NCI-H526 treated with DMSO at 0.1 percent for 48 hours (cell line): ENCODE measurements at regions not wholly inside any gene's neighbourhood (a gene's known extent, or its start where the extent isn't known, plus 50 kb on each side); places are given as distances from the start of the nearest gene placed in this dataset.
"Not testable (repeated sequence)": the region's sequence is repeated elsewhere in the genome, so short reads cannot be mapped to it uniquely, and the experiment has no call there.

Source experiments
- DNase-seq: peaks from one replicate; lab custom pipeline; 2025; lab: John Stamatoyannopoulos, UW

DNA sequence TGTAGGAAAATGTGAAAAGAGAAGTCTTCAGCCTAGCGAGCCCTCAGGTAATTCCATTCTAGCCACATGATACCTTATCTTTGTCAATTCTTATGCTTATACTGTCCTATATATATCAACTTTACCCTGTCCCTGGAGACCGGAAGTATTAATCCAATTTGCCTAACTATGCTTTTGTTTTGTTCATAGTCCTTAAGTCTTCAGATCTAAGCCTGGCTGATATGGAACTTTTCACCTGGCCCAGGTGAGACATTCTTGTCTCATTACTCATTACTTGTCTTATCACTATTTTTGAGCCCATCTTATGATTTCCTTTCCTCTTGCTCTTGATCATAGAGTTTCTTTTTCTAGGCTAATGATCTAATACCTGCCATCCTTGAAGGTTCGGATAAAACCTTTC lies 194.1 kb upstream of the FANCL start:
- no peak for DNase-seq

DNA sequence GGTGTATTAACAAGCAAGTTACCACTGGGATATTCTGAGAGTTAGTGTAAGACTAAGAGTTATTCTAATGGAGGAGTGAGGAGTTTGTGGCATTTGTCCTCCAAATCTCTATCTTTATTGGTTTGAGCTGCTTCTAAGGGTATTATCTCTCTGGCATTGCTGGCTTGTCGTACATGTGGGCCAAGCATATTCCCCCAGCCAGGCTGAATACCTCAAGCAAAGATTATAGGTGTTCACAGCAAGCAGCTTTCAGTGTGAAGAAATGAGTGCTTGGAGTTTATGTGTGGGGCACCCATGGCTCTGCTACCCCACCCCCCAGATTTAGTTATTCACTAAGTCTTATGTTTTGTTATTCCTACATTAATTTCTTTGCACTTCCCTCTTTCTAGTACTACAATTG lies 193.6 kb upstream of the FANCL start:
- DNase-seq: no peak

DNA sequence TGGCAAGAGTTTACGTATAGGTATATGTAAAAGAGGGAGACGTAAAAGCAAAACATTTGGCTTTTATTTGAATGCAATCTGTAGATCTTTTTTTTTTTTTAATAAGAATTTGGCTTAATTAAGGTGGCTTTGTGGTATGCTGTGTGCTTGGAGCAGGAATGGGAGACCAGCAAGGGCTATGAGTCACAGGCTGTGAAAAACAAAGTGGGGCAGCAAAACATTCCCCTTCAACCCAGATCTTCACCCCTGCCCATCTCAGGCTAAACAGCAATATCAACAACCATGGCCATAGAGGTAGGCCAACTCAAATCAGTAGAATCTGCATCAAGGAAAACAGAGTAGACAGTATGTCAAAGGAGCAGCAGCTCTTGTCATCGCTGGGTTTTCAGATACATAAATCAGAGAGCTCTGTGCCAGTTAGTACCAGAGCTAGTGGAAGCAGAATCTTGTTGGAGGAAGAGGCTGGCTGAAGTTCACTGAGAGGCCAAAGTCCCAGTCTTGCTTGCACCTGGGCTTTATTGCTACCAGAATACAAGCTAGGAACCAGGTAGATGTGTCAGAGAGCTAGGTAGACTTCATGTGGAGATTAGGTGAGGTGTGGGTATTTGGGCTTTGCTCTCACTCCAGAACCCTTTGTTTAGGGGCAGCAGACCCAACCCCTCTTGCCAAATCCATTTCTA lies 191.5 kb upstream of the FANCL start:
- DNase-seq: no peak

DNA sequence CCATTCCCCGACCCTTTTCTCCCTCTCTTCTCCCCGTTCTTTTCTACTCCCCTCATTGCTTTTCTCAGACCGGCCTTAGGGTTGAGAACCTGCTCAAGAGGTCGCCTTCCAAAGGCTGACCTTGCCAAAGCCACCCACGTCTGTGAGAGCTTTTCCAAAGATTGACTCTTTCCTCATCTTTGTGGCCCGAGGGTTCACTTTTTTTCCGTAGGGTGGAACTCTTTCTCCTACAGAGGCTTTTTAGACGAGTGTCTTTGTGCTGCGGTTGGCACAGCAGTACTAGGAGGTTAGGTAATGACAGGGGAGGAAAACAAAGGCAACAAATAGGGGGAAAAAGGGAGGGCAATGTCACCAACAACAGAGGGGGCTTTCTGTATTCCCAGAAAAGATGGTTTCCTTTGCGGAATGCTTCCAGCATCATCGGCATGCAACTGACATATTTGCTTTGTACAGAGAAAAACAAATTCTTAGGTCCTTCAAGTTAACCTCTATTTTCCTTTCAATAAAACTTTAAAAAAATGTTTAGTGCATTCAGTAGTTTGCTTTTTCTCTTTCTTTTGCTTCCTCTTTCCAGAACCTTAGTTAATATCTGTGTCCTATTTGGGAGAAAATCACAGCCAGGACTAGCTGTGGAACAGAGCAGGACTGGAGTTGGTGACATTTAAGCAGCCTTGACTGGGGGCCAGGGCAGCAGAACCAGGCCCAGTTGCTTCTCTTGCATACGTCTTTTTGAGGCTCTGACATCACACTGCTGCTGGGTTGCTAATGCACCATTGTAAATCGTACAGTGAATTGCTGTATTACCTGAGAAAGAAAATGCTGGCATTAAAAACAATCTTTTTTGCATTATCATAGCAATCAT lies 188.1 kb upstream of the FANCL start:
- no peak for DNase-seq

DNA sequence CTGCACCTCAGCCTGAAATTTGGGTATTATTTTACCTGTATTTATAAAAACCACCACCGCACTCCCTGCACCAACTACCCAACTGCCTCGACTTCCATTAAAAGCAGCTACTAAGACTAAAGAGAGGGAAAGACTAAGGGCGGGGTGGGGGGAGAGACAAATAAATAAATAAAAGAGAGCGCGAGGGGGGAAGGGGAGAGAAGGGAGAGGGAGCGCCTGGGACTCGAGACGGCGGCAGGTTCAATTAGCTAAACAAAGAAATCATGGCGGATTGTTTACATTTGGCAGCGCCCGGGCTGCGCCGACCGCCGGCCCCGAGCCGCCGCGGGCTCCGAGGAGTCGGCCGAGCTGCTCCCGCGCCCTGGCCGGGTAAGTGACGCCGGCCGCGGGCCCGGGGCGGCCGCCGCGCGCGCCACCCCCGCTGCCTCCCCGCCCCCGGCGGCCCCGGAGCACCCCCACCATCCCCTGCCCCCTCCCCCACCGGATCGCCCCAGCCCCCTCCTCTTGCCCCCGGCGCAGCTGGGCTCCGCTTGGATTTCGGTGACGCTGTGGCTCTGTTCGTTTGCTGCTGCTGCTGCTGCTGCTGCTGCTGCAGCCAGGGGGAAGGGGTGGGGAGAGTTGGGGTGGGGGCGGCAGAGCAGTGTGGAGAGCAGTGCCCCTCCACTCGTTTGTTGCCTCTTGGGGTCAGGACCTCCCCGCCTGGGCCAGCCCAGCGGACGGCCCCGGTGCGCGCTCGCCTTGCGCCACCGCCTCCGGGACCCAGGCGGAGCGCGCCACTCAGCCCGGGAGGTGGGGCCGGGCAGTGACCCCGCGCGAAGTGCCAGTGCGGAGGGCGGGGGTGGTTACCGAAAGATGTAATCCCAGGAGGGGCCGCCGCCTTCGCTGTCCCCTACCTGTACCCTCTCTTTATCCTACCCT lies 187.2 kb upstream of the FANCL start:
- no peak for DNase-seq

DNA sequence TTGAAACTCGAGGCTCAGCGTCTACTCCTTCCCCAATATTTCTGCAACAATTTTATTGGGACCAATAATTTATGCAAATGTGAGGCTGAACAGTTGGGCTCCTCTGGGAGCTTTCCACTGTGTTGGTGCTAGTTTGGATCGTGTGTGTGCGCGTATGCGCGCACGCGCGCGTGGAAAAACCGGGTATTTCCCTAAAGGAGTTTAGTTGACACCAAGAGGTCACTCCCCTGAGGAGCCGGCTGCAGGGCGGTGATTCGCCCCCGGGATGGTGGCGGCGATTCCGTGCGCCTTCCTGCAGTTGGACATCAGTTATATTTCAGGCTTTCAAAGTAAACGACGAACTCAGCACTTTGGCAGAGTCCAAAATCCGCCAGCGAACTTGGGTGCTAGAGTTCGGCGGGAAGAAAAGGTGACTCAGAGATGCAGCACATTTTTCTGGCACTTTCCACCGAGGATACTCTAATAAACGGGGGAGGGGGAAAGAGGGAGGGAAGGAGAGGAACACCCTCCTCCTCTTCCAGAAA lies 186.5 kb upstream of the FANCL start:
- DNase-seq: no peak

DNA sequence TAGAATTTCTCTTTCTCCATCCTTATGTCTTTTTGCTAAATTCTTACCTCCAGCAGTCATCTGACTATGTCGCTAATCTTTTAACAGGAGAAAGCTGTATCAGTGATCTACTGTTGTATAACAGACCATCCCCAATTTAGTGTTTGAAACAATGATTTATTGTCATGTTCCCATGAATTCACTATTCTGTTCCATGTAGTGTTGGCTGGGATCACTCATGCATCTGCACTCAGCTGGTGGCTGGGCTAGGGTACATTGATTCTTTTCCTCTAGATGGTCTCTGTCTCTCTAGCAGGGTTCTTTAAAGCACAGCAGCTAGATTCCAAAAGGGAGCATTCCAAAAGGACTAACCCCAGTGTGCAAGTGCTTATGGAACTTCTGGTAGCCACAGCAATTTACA lies 184.2 kb upstream of the FANCL start:
- DNase-seq: no peak

DNA sequence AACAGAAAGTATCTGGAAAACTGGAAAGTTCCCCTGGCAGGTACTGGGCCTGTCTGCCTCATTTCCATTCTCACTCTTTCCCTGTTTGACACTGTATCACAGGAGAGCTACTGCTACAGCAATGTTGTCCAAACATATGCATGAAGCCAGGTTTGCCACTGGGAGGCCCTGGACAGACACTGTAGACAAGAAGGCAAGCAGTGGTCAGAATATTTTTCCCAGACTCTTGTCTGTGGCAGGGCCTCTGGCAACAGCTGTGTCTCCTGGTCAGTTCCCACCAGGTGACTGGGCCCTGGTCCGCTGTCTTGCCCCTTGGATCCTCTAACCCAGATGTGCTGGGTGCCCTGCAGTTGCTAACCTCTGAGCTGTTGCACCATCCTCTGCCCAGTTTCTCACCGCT lies 178.9 kb upstream of the FANCL start:
- no peak for DNase-seq

DNA sequence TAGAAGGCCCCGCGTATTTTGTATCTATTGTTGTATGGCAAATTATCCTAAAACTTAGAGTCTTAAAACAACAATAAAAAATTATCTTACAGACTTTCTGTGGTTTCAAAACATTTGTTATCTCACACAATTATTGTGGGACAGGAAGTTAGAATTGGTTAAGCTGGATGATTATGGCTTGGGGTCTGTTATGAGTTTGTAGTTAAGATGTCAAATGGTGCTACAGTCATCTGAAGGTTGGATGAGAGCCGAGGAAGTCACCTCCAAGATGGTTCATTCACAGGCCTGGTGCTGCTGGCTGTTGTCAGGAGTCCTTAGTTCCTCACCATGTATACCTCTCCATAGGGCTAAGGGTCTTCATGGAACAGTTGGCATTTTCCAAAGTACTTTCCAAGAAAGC lies 175.6 kb upstream of the FANCL start:
- no peak for DNase-seq

DNA sequence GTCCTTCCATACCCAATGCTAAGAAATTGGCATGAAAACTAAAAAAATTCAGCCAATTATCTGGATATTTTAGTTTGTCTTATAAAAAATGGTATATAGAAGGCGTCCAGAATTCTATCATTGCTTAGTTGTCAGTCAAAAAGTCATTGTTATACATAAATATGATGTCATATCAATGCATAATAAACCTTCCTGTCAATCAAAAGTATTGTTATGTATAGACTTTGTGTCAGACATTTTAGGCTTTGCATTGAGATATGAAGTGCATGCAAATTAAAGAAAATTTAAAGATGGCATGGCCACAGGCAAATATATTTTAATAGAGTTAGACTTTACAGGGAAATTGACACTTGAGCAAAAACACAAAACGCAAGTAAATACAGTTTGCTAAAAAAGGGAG lies 173.4 kb upstream of the FANCL start:
- DNase-seq: no peak

DNA sequence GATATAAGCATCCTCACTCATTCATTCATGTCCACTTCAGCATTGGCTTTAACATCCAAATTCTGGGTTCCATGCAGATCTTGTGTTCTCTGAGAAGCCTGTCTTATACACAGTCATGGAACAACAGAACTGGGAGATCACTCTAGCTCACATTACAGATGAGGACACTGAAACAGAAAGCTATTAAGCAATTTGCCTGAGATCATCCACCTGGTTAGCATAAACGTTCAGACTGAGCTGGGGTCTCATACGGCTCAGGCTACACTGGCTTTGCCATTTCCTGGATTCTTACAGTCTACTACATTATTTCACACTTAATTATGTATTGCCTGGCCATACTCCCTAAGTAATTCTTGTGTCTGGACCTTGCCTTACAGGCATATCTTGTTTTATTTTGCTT lies 169.4 kb upstream of the FANCL start:
- no peak for DNase-seq

DNA sequence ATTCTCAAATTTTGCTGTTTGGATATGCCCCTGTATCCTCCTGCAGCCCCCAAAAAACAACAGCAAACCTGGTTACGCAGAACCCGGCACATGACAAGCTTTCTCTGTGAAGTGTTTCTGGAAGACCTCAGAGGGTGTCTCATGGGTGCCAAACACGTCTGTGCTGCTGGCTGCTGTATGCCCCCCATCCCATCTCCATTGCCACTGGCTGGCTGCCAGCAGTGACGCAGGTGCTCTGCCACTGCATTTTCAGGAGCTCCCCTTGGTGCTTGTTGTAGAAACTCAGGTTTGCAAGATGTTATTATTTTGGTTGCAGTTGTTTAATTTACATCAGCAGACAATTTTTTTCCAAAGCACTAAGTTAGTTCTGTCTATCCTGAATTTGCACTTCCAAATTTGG lies 166.4 kb upstream of the FANCL start:
- DNase-seq: no peak

DNA sequence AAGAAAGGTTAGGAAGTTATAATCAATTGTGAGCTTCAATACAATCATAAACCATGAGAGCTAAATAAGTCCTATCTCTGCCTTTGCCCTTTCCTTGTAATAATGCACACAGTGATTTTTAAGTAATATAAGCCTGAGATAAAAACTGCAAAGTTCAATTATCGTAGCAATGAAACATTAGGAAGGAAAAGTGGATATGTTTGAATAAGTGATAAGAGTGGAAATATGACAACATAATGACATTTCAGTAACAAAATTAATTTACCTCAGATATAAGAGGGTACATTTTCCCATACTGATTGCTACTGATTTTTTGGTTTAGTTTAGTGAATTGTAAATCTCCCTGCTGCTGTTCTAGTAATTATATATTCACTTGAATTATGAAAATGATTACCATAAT lies 164.2 kb upstream of the FANCL start:
- DNase-seq: no peak

DNA sequence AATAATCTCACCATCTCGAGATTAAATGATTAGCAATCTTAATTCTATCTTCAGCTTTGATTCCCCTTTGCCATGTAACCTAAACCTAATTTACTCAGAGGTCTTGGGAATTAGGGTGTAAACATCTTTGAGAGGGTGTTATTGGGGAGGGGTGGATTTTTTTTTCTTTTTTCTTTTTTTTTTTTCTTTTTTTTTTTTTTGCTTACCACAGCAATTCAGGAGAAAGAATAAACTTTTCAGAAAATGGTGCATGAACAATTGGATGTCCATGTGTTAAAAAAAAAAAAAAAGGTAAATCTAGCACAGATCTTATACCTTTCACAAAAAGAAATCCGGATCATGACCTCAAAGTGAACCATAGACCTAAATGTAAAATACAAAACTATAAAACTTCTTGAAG lies 160.8 kb upstream of the FANCL start:
- no peak for DNase-seq

DNA sequence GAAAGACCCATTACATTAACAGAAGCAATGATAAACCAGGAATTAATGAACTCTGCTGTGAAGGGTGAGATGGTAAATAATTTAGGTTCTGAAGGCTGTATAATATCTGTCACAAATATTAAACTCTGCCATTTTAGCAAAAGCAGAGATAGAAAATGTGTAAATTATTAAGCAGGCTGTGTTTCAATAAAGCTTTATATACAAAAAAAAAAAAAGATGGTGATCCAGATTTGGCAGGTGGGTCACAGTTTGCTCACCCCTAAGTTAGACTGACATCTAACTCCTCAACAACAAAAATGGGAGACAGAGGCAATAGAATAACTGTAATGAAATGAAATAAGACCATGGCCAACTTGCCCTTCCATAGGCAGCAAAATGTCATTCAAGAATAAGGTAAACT lies 157.3 kb upstream of the FANCL start:
- no peak for DNase-seq

DNA sequence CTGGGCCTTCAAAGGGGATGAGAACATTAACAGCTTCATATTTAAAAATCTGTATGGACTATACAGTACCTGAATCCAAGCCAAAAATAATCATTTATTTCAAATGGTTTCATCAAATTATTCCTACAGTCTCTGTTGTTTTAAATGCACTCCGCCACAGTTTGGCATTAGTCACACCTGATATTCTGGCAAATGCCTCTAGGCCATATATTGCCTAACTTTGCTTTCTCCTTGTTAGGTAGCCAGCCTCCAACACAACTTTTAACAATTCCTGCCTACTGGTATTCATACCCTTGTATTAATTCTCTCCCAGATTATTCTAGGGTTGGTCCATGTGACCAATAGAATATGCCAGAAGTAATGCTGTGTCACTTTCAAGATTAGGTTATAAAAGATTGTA lies 146.6 kb upstream of the FANCL start:
- DNase-seq: no peak

DNA sequence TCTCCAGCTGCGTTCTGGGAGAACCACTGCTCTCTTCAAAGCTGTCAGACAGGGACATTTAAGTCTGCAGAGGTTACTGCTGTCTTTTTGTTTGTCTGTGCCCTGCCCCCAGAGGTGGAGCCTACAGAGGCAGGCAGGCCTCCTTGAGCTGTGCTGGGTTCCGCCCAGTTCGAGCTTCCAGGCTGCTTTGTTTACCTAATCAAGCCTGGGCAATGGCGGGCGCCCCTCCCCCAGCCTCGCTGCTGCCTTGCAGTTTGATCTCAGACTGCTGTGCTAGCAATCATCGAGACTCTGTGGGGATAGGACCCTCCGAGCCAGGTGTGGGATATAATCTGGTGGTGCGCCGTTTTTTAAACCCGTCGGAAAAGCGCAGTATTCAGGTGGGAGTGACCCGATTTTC lies 145.8 kb upstream of the FANCL start:
- DNase-seq: not testable (repeated sequence)

DNA sequence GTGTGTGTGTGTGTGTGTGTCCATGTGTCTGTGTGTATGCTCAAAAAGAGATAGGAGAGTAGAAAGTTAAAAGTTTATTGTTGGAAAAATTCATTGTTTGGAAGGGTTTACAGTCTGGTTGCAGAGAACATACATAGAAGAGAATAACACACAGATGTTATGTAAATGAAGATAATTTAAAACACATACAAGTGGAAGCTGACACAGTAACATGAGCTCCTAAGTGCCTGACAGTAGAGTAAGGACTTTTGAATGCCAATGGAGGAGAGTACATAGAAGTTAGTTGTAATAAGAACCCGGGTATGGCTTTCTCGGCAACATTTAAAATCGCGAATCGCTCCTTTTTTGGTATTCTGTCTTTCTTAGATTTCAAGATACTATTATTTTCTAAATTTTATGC lies 137.0 kb upstream of the FANCL start:
- peak; percentile 41 for DNase-seq

DNA sequence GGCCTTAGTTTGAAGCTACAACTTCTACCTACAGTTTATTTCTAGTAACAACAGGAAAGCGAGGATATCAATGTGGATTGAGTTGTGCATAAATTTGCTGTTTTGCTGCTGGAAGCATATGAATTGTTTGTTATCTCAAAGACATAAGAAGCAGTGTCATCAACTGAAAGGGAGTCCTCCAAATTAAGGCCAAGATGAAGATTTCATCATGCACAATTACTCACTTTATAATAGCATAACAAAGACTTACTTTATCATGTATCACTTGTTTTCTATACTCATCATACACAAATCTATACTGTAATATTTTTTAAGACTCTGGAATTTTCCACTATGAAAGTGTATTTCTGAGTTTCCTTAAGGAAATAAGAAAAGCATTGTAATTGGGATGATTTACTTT lies 136.1 kb upstream of the FANCL start:
- DNase-seq: no peak

DNA sequence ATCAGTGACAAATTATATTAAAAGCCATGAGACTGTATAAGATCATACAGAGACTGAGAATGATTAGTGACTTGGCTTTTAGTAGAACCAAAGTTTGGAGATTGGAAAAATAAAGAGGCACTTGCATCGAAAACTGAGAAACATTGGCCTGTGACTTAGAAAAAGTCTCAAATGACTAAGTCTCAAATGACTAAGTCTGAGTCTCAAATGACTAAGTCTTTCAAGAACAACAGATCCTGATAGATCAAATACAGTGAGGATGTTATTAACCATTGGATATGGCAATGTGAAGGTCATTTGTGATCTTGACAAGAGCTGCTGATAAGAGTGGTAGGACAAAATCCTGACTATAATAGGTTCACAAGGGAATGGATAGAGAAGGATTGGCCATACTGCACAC lies 135.5 kb upstream of the FANCL start:
- DNase-seq: no peak

DNA sequence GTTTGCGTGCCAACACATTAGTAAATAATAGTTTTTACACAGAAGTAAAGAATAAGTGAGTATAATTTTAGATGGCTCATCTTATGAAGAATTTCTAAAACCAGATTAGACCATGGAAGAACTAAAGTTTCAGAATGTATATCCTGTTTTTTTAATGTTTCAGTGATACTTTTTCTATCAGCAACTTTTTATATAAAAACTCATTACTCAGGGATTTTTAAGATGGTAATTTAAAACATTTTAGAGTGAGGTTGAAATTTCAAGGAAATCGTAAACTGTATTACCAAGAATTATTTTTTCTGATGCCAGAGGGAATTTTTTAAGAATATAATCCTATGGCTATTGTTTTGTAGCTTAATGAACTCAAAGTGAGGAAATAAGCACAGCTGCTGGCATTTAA lies 128.5 kb upstream of the FANCL start:
- no peak for DNase-seq

DNA sequence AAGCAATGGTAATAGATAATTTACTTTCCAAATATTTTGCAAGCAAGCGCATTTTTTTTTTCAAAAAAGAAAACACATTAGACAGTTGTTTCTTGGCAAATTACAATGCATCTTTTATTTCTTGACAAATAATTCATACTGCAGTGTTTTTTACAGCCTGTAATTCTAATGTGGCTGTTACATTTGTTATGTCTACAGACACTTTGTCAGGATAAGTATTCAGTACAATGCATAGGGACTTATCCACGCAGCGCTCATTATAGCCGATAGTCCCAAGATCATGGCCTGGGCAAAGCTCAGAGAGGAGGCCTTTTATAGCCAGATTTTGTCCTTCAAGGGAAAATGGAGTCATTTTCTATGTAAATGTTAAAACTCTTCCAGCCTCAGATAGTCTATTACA lies 123.0 kb upstream of the FANCL start:
- DNase-seq: no peak

DNA sequence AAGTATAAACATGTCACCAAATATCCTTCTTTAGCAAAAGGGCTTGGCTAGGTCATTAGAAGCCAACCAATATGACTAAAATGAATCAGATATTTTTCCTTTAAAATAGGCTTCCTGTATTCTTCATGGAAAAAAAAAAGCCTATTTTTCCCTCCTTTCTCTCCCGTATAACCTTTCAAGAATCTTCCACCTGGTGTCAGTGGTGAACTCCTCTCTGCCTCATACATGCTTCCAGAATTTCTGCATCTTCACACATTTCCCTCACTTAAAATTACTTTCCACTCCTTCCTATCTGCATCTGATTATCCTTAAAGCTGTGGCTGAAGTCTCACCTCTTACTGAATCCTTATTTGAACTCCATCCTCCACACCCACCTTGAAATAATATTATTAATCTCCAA lies 116.9 kb upstream of the FANCL start:
- DNase-seq: no peak
